Heart left ventricle (tissue), 16 donors: ENCODE measurements at regions not wholly inside any gene's neighbourhood (a gene's known extent, or its start where the extent isn't known, plus 50 kb on each side); places are given as distances from the start of the nearest gene placed in this dataset.

Experiments
- ATAC-seq, 4 donors: fragments of 200-7000 bp; cut with Tn5 transposase; one replicate each; pipeline ENCODE4 v1.9.1; 2020 to 2022; ENCODE audit warnings: moderate library complexity in 4 of 4, mild to moderate bottlenecking in 3 of 4, moderate number of reproducible peaks in 1 of 4
- DNase-seq, 5 donors: peaks; one replicate each; pipeline ENCODE4 v3.0.0-alpha.2; 2020
- H3K27ac ChIP-seq, 12 donors: fragments of 200-600 bp; sonication (generic) in 4 of 12; one replicate each; pipeline versions ENCODE4 v1.5.0 to v1.8.0; 2016 to 2022; ENCODE audit warnings: mild to moderate bottlenecking in 2 of 12
- H3K27me3 ChIP-seq, 9 donors: fragments of 200-600 bp; sonication (generic) in 2 of 9; one replicate each; pipeline versions ENCODE4 v1.5.1 to v1.8.0; 2016 to 2022; ENCODE audit warnings: mild to moderate bottlenecking in 3 of 9
- H3K36me3 ChIP-seq, 9 donors: fragments of 200-600 bp; sonication (generic) in 2 of 9; one replicate each; pipeline versions ENCODE4 v1.5.0 to v1.8.0; 2018 to 2022; ENCODE audit warnings: mild to moderate bottlenecking in 2 of 9
- H3K4me1 ChIP-seq, 12 donors: fragments of 200-600 bp; sonication (generic) in 4 of 12; one replicate each; pipeline versions ENCODE4 v1.5.0 to v1.8.0; 2016 to 2022; ENCODE audit warnings: mild to moderate bottlenecking in 3 of 12
- H3K4me3 ChIP-seq, 12 donors: fragments of 200-600 bp; sonication (generic) in 4 of 12; one replicate each; pipeline versions ENCODE4 v1.5.0 to v1.8.0; 2017 to 2022; ENCODE audit warnings: mild to moderate bottlenecking in 9 of 12, moderate library complexity in 4 of 12
- H3K9me3 ChIP-seq, 12 donors: fragments of 200-600 bp; sonication (generic) in 4 of 12; one replicate each; pipeline versions ENCODE4 v1.5.0 to v1.8.0; 2016 to 2022; ENCODE audit warnings: mild to moderate bottlenecking in 1 of 12
- CTCF ChIP-seq, 12 donors: fragments of 200-600 bp; sonication (generic) in 4 of 12; IDR thresholded peaks; one replicate each; pipeline versions ENCODE4 v1.5.0 to v1.8.0; 2018 to 2022; ENCODE audit warnings: antibody characterized with exemption in 12 of 12, mild to moderate bottlenecking in 5 of 12
- POLR2A ChIP-seq, 2 donors: fragments of 450-650 bp; IDR thresholded peaks; one replicate each; pipeline ENCODE4 v1.6.1; 2017; ENCODE audit warnings: antibody characterized with exemption in 2 of 2, mild to moderate bottlenecking in 2 of 2, moderate library complexity in 2 of 2
- WGBS, 4 donors: extraction: QIAGEN DNeasy Blood & Tissue Kit in 2 of 4; methylation state at CpG; one replicate each; pipeline versions ENCODE4 v1.1.5 to v1.1.7; 2013 to 2018; 5-methylcytosine and 5-hydroxymethylcytosine counted together
- intact Hi-C, 10 donors: fragments of 100-400 bp; cut with DNase I; formaldehyde crosslinking; loops; one replicate each; pipeline versions ENCODE4 v1.11.1 to v1.14.2; 2022
- donor health status: ischemic (EF 13 %, LVEDD 7.1; RV severe dilation, severe dysfunction).
- donor health status: healthy with polysubstance abuse.
- donor health status: DM: no; HTN: yes; CAD: no.
- donor health status: DM: no; HTN: no; CAD: no.
- donor health status: ischemic (EF 25% LVEDD 6.9; RV normal size, moderate dysfunction).
- donor health status: ischemic (EF 25% LVEDD 5.7; RV mildly dilated, moderate dysfunction).
- donor health status: healthy.
- donor health status: DM: yes; HTN: yes; CAD: no.
- donor health status: ischemic (EF 35%, LVEDD 5.7; RV mildly dilated, moderate dysfunction).
- donor health status: nonischemic (EF 11% LVEDD 7.7; RV severe dilation, severe dysfunction).
- donor health status: DM: yes; HTN: yes; CAD: no.
- donor health status: PGD.
- donor health status: ischemic (EF 29% LVEDD 5.4; RV normal size, mild dysfunction).
- donor health status: nonischemic (EF 23%, LVEDD 6.1; RV moderate dilation, normal function).

- DNase-seq (no peak), ATAC-seq (peak in 3 of 4 donors; percentile 36 to 75 (median 72))
- peak overlapping the region in 1 of 12 donors; percentile 83 for H3K27ac ChIP-seq
- intact Hi-C loops, result no loop called here
- TF ChIP-seq CTCF (IDR thresholded peaks at IDR 0.05), result no peak
- no peak for TF ChIP-seq POLR2A (IDR thresholded peaks at IDR 0.05)
- peaks cover 0 to 38% (median 0%) of the 10 kb centered on the region in 12 donors for H3K4me1 ChIP-seq
- 76 to 91% (median 85%) methylated on average over 6 to 7 of the region's 7 CpGs for WGBS, 4 donors
- no peaks in the 10 kb centered on the region for H3K27me3 ChIP-seq
- no peaks in the 10 kb centered on the region for H3K9me3 ChIP-seq
- no peak overlapping the region for H3K4me3 ChIP-seq
- no peaks in the 10 kb centered on the region for H3K36me3 ChIP-seq
Measured at GRCh38 chr1:94719926-94720793, 100.0 kb upstream of the SLC44A3 start.

- Histone ChIP-seq H3K4me3 (no peak overlapping the region), H3K27ac (no peak overlapping the region), H3K27me3 (no peaks in the 10 kb centered on the region), H3K36me3 (no peaks in the 10 kb centered on the region), H3K9me3 (no peaks in the 10 kb centered on the region), H3K4me1 (peaks cover 0 to 43% (median 0%) of the 10 kb centered on the region in 12 donors)
- no peak for TF ChIP-seq POLR2A (IDR thresholded peaks at IDR 0.05)
- TF ChIP-seq CTCF (IDR thresholded peaks at IDR 0.05), result no peak
- ATAC-seq (no peak), DNase-seq (no peak)
- intact Hi-C loops, result no loop called here
- 85 to 93% (median 89%) methylated on average over 2 of the region's 2 CpGs for WGBS, 4 donors
Measured at GRCh38 chr1:94716965-94717364, 103.2 kb upstream of the SLC44A3 start.

- Histone ChIP-seq H3K36me3 (no peaks in the 10 kb centered on the region), H3K9me3 (no peaks in the 10 kb centered on the region), H3K27ac (no peak overlapping the region), H3K4me1 (peaks cover 0 to 28% (median 0%) of the 10 kb centered on the region in 12 donors), H3K27me3 (no peaks in the 10 kb centered on the region), H3K4me3 (no peak overlapping the region)
- 89 to 95% (median 91%) methylated on average over 5 of the region's 5 CpGs for WGBS, 4 donors
- ATAC-seq, result no peak
- no peak for DNase-seq
- intact Hi-C loops, result no loop called here
- no peak for TF ChIP-seq POLR2A (IDR thresholded peaks at IDR 0.05)
- no peak for TF ChIP-seq CTCF (IDR thresholded peaks at IDR 0.05)
Measured at GRCh38 chr1:94715321-94715720, 104.8 kb upstream of the SLC44A3 start.

GRCh38 chr1:94714552-94714951 lies 105.6 kb upstream of the SLC44A3 start:
- intact Hi-C loops, result no loop called here
- Histone ChIP-seq H3K9me3 (no peaks in the 10 kb centered on the region), H3K27ac (peak overlapping the region in 1 of 12 donors; percentile 61), H3K36me3 (no peaks in the 10 kb centered on the region), H3K27me3 (no peaks in the 10 kb centered on the region), H3K4me1 (peaks cover 0 to 21% (median 0%) of the 10 kb centered on the region in 12 donors), H3K4me3 (no peak overlapping the region)
- DNase-seq, result no peak
- TF ChIP-seq POLR2A (IDR thresholded peaks at IDR 0.05), result no peak
- TF ChIP-seq CTCF (IDR thresholded peaks at IDR 0.05), result no peak
- 92 to 97% (median 96%) methylated on average over 4 of the region's 4 CpGs for WGBS, 4 donors
- no peak for ATAC-seq
